ACC112 (cell line): ENCODE measurements at regions not wholly inside any gene's neighbourhood (a gene's known extent, or its start where the extent isn't known, plus 50 kb on each side); places are given as distances from the start of the nearest gene placed in this dataset.

Experiments used
- H2AFZ ChIP-seq: fragments of 200-600 bp; sonication (generic); one replicate; pipeline ENCODE4 v1.6.0; 2017; ENCODE audit warnings: antibody characterized with exemption, low read length; ENCODE audit not compliant: unreplicated experiment
- H3K27ac ChIP-seq: fragments of 200-600 bp; sonication (generic); 2 replicates; pipeline ENCODE4 v1.5.1; 2014; ENCODE audit warnings: low read depth, mild to moderate bottlenecking, antibody characterized with exemption, low read length, moderate library complexity
- H3K27me3 ChIP-seq: fragments of 200-600 bp; sonication (generic); 2 replicates; pipeline ENCODE4 v1.6.1; 2014; ENCODE audit warnings: mild to moderate bottlenecking, antibody characterized with exemption, low read length, moderate library complexity, mixed read lengths; ENCODE audit not compliant: insufficient read depth
- H3K36me3 ChIP-seq: fragments of 200-600 bp; sonication (generic); 2 replicates; pipeline ENCODE4 v1.6.1; 2016; ENCODE audit warnings: mild to moderate bottlenecking, antibody characterized with exemption, low read length, moderate library complexity, mixed read lengths; ENCODE audit not compliant: insufficient read depth
- H3K4me1 ChIP-seq: fragments of 200-600 bp; sonication (generic); one replicate; pipeline ENCODE4 v1.6.1; 2016; ENCODE audit warnings: low read length, mixed read lengths; ENCODE audit not compliant: insufficient read depth, unreplicated experiment, control insufficient read depth
- H3K4me3 ChIP-seq: fragments of 200-600 bp; sonication (generic); 2 replicates; pipeline ENCODE4 v1.5.1; 2014; ENCODE audit warnings: mild to moderate bottlenecking, low read depth, low read length
- H3K79me2 ChIP-seq: fragments of 200-600 bp; sonication (generic); one replicate; pipeline ENCODE4 v1.6.0; 2016; ENCODE audit warnings: low read length; ENCODE audit not compliant: control insufficient read depth, unreplicated experiment, insufficient read depth

DNA sequence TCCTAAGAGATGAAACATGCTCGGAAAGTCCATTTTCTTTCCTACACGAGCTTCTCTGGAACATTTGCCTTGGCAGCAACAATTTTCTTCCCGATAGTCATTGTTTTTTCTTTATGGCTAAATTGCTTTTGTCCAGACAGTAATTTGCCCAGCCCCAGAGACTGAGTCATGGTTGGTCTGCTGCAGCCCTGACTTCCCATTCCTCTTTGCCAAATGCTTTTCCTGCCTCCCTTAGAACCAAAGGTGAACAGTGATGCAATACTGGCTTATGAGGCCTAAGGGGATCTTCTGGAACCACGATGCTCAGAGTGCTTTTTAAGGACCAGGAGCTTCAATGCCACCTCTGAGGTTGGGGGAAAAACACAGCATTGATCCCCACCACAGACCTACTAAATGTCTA is 1599.6 kb upstream of the TMEM132C start:
- no peaks in the 10 kb centered on the region for H3K36me3 ChIP-seq
- H3K27ac ChIP-seq, result peak overlapping the region; percentile 84
- H2AFZ ChIP-seq, result no peak overlapping the region
- no peaks in the 10 kb centered on the region for H3K27me3 ChIP-seq
- H3K4me1 ChIP-seq, result peaks cover 39% of the 10 kb centered on the region
- H3K4me3 ChIP-seq, result peak overlapping the region; percentile 31; the same call in 1 of the 2 replicates
- H3K79me2 ChIP-seq, result no peaks in the 10 kb centered on the region

DNA sequence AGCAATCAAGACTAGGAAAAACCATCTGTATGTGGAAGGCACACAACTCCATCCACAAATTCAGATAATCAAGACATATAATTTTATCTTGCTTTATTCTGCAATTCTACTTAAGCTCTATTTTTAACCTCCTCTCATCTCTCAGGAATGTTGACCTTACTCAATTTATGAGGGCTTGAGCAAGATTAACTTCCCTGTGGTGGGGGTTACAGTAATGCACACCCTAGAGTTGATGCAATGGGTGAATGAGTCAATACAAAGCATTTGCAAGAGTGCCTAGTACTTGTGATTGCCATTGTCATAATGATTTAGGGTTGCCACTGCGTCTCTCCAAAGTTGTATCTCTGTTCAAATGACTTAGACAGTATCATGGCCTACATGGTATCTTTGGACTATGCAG is 1598.4 kb upstream of the TMEM132C start:
- Histone ChIP-seq H2AFZ (no peak overlapping the region), H3K4me3 (peak overlapping the region; percentile 38; the same call in 1 of the 2 replicates), H3K27me3 (no peaks in the 10 kb centered on the region), H3K36me3 (no peaks in the 10 kb centered on the region), H3K79me2 (no peaks in the 10 kb centered on the region), H3K4me1 (peaks cover 39% of the 10 kb centered on the region), H3K27ac (peak overlapping the region; percentile 91)

DNA sequence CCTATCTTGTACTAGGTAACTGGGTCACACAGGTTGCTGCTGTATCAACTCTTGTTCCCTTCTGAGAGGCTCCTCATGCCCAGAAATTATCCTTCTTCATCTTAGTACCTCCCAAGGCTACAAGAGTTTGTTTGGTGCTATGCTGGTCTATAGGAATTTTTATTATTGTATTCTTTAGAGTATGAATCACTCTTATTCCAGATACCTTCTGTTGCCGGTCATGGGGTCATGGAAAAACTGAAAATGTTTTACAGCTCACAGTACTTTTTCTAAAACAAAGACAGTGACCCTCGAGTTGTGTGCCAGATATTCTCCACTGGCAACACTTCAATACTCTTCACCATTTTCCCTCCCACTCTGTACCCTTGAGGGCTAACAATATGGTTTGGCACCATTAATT is 1598.0 kb upstream of the TMEM132C start:
- Histone ChIP-seq H3K4me1 (peaks cover 39% of the 10 kb centered on the region), H3K4me3 (peak overlapping the region; percentile 25; the same call in 1 of the 2 replicates), H3K79me2 (no peaks in the 10 kb centered on the region), H3K27ac (peak overlapping the region; percentile 91), H3K27me3 (no peaks in the 10 kb centered on the region), H3K36me3 (no peaks in the 10 kb centered on the region), H2AFZ (peak overlapping the region; percentile 62)

DNA sequence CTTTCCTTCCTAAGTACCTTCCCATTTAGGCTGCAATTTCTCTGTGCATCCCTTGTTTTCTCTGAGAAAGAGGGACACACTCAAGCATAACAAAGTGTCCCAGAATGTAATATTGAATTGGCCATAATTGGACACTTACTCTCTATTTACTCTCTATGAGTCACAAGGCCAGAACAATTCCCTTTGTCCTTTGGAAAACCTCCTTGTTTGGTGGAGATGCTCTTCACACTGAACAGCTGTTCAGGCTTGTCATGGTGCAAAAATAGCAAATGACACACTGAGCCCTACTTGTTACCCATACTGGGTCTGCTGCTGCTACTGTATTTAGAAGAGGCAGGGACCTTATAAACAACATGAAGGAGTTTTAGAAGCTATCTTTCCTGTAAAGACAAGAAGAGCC is 1590.5 kb upstream of the TMEM132C start:
- H3K36me3 ChIP-seq, result no peaks in the 10 kb centered on the region
- H3K27ac ChIP-seq, result no peak overlapping the region
- H2AFZ ChIP-seq, result no peak overlapping the region
- H3K4me3 ChIP-seq, result no peak overlapping the region
- H3K4me1 ChIP-seq, result no peaks in the 10 kb centered on the region
- H3K79me2 ChIP-seq, result no peaks in the 10 kb centered on the region
- no peaks in the 10 kb centered on the region for H3K27me3 ChIP-seq

DNA sequence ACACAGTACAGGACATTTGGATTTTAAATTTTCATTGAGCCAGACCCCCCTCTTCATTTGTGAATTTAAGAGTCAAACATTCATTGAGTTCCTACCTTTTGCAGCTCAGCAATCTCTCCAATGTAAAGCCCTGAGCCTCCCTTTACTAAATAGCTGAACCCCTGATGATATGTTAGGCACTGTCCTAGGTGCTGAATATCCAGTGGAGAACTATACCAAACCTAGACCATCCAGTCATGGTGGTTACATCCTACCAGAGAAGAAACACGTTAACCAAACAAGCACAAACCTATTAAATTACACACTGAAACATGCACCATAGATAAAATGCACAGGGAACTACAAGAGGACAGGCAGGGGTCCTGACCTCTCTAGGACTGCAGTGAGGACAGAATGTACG is 1585.3 kb upstream of the TMEM132C start:
- Histone ChIP-seq H3K4me1 (no peaks in the 10 kb centered on the region), H2AFZ (no peak overlapping the region), H3K4me3 (no peak overlapping the region), H3K27ac (no peak overlapping the region), H3K36me3 (no peaks in the 10 kb centered on the region), H3K79me2 (no peaks in the 10 kb centered on the region), H3K27me3 (no peaks in the 10 kb centered on the region)

DNA sequence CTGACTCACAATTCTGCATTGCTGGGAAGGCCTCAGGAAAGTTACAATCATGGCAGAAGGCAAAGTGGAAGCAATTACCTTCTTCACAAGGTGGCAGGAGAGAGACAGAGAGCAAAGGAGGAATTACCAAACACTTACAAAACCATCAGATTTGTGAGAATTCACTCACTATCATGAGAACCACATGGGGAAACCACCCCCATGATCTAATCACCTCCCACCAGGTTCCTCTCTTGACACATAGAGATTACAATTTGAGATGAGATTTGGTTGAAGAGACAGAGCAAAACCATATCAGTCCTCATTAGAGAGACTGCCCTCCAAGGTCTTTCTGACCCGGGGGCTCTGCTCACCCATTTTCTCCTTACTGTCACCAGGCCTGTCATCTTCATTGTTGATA is 1582.3 kb upstream of the TMEM132C start:
- Histone ChIP-seq H3K36me3 (no peaks in the 10 kb centered on the region), H3K4me3 (no peak overlapping the region), H3K79me2 (no peaks in the 10 kb centered on the region), H3K27me3 (no peaks in the 10 kb centered on the region), H3K4me1 (no peaks in the 10 kb centered on the region), H2AFZ (no peak overlapping the region), H3K27ac (no peak overlapping the region)

DNA sequence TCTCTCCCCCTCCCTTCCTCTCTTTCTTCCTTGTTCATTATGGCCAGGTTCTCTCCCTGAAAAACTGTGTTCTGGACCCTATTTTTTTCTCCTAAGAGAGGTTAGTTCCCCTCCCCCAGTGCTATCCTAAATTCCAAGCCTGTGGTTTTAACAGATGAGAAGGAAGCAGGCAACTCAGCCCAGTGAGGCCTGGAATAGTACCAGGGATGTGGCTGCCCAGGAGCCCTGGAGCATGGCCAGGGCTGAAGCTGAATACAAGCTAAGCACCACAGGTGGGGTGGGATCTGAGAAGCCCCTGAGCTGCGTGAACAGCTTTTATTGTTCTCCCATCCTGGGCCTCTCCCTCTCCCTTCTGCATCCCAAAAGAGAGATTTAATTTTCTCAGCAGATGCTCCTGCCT is 1581.3 kb upstream of the TMEM132C start:
- no peaks in the 10 kb centered on the region for H3K36me3 ChIP-seq
- no peaks in the 10 kb centered on the region for H3K4me1 ChIP-seq
- H3K4me3 ChIP-seq, result no peak overlapping the region
- H3K79me2 ChIP-seq, result no peaks in the 10 kb centered on the region
- no peaks in the 10 kb centered on the region for H3K27me3 ChIP-seq
- H2AFZ ChIP-seq, result no peak overlapping the region
- H3K27ac ChIP-seq, result no peak overlapping the region

DNA sequence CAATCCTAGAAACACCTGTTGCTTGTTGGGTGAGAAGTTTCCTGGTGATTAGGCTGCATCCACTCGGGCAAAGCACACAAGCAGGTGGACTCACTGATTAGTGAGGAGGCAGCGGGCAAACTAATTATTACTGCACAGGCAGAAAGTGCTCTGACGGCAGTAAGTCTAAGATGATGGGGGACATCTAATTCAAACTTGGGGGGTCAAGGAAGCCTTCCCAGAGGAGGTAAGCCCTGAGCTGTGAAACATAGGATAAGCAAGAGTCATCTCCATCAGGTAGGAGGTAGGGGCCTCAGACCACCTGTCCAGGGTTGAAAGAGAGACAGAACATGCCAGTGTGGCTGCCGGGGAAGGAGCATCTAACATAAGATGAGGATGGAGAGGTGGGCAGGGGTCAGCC is 1578.4 kb upstream of the TMEM132C start:
- no peaks in the 10 kb centered on the region for H3K36me3 ChIP-seq
- no peak overlapping the region for H3K4me3 ChIP-seq
- H3K79me2 ChIP-seq, result no peaks in the 10 kb centered on the region
- no peak overlapping the region for H3K27ac ChIP-seq
- no peaks in the 10 kb centered on the region for H3K4me1 ChIP-seq
- no peaks in the 10 kb centered on the region for H3K27me3 ChIP-seq
- no peak overlapping the region for H2AFZ ChIP-seq

DNA sequence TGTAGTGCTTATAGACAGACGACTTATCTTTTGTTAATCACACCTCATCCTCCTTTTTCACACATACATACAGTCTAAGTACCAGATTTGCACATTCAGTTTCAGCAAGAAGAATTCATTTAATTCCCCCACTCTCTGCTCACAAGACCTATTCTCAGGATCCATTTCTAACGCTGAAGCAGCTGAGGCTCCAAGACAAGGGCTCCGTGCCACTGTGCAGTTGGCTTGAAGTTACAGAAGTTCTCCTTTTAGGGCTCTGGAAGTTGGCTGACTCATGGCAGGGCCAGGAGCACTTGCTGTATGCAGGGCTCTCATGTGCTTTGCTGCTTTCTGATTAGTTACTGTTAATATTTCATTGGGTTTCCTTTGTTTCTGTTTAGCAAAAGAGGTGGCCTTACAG is 1566.9 kb upstream of the TMEM132C start:
- no peaks in the 10 kb centered on the region for H3K36me3 ChIP-seq
- no peaks in the 10 kb centered on the region for H3K4me1 ChIP-seq

DNA sequence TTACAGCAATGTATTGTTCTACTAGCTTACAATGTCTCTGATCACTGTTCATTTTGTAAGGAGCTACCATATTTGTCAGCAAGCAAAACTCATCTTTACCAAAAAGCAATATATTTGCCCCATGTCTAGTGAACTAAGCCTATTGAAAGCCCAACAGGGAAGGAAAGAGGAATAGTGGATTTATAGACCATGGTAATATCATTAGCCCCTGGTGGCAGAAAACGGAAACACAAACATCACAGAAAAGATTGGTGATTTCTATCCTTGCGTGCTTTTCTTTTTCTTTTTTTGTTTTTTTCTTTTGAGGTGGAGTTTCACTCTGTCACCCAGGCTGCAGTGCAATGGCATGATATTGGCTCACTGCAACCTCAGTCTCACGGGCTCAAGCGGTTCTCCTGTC is 1562.4 kb upstream of the TMEM132C start:
- H3K27me3 ChIP-seq, result no peaks in the 10 kb centered on the region
- H3K4me3 ChIP-seq, result no peak overlapping the region
- H3K4me1 ChIP-seq, result peaks cover 6% of the 10 kb centered on the region
- no peak overlapping the region for H3K27ac ChIP-seq
- no peak overlapping the region for H2AFZ ChIP-seq
- H3K79me2 ChIP-seq, result no peaks in the 10 kb centered on the region
- no peaks in the 10 kb centered on the region for H3K36me3 ChIP-seq

More for the DNA sequence above, 1566.9 kb upstream of the TMEM132C start:
- no peak overlapping the region for H3K4me3 ChIP-seq
- H3K27ac ChIP-seq, result no peak overlapping the region
- no peak overlapping the region for H2AFZ ChIP-seq
- peaks cover 16% of the 10 kb centered on the region for H3K27me3 ChIP-seq
- no peaks in the 10 kb centered on the region for H3K79me2 ChIP-seq

DNA sequence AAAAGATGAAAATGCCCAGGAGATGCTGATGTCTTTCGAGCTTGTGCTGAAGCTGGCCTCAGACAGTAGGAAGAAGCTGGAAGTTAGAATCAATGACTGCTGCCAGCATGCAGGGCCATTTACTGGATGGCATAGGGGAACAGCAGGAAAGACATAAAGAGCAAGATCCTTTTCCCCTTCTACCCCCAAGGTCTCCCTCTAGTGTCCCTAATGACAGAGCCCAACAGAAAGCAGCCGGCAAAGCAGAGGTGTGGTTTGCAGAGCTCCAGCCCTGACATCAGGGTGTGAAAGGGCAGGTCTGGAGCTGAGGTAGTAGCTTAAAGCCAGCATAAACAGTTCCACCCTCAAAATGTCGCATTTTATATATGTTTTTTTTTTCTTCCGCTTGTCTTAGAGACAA is 1560.7 kb upstream of the TMEM132C start:
- H3K79me2 ChIP-seq, result no peaks in the 10 kb centered on the region
- peaks cover 6% of the 10 kb centered on the region for H3K4me1 ChIP-seq
- H2AFZ ChIP-seq, result no peak overlapping the region
- no peak overlapping the region for H3K27ac ChIP-seq
- H3K27me3 ChIP-seq, result no peaks in the 10 kb centered on the region
- H3K36me3 ChIP-seq, result no peaks in the 10 kb centered on the region
- no peak overlapping the region for H3K4me3 ChIP-seq
